Stimulated activated CD4-positive, alpha-beta T cell treated with anti-CD3 and anti-CD28 coated beads, Interleukin-4, amount 100 ng/mL, for 24 hours (primary cell): ENCODE measurements at regions not wholly inside any gene's neighbourhood (a gene's known extent, or its start where the extent isn't known, plus 50 kb on each side); places are given as distances from the start of the nearest gene placed in this dataset.
"Not testable (repeated sequence)": the region's sequence is repeated elsewhere in the genome, so short reads cannot be mapped to it uniquely, and the experiment has no call there.

Experiments used
- DNase-seq: peaks from one replicate; pipeline ENCODE4 v3.0.0-alpha.2; 2020

GRCh38 chr12:87520968-87521367 is 508.2 kb downstream of the C12orf50 start:
- no peak for DNase-seq

GRCh38 chr12:87518481-87518880 is 510.7 kb downstream of the C12orf50 start:
- DNase-seq, result no peak

DNA sequence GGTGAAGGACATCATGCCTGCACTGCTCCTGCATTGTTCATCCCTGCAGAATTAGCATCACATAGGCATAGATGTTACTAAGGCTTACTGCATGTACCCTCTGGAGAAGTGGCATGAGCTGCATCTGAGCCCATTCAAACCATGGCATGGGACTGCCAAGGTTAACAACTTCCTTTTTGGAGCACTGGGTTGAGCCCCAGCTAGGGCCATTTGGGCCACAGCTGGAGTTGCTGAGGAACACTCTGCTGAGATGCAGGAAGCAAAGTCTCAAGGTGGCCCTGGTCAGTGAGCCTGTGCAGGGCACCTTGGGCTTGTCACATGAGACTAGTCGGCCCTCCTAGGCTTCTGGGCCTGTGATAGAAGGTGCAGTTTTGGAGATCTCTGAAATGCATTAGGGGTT is 511.2 kb downstream of the C12orf50 start:
- DNase-seq, result no peak

- no peak for DNase-seq
Observed at GRCh38 chr12:87513536-87514280, 515.5 kb downstream of the C12orf50 start.

DNA sequence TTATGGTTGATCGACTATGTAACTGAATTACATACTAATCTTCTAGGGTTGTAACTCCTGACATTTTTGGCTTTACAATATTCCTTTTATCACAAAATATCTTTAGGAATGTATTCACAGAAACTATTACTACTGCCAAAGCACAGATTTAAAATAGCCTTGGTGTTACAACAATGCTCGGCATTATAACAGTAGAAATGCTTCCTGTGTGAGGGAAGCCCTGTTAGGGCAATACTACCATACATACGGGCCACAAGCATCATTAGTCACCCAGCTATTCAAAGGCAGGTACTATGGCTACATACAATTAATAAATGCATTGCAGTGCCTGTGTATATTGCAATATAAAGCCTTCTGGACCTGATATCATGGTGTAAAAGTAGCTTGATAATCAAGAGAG is 517.8 kb downstream of the C12orf50 start:
- DNase-seq, result no peak

DNA sequence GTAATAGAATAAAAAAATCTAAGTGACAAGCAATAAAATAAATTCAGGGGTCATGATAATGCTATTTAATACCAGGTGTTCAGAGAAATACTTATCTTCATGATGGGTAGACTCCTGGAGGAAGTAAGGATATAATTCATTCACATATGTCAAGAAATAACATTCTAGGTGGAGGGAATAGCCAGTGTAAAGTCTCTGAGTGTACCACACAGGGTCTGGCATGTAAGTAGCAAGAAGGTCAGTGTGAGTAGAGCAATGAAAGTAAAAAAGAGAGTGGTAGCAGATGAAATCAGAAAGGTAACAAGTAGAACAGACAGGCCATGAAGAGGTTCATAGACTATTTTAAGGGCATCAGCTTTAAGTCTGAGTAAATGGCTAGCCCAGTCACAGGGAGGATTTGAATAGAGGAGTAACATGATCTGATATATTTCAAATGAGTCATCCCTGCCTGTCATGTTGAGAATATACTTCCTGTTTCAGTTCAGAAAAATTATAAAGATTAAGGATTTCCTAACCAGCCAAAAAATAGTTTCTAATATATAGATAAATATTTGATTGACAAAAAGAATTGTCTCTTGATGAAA is 519.9 kb downstream of the C12orf50 start:
- DNase-seq, result no peak

- no peak for DNase-seq
Observed at GRCh38 chr12:87491598-87491997, 537.6 kb downstream of the C12orf50 start.

DNA sequence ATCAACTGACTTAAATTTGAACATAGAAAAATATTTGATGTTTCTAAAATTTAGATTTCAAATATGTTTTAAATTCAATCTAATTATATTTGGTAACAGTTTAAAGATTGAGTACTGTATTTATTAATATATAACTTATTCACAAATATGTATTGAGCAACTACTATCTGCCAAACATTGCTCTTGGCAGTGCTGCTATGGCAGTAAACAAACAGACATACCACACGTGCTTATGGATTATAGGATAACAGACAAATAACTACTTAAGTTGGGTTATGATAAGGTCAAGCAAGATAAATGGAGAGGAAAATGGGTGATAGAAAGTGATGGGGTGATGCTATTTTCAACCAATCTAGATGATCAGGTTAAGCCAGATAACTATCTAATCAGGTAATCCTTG is 538.1 kb downstream of the C12orf50 start:
- no peak for DNase-seq

- DNase-seq, result no peak
Observed at GRCh38 chr12:87469295-87469694, 559.9 kb downstream of the C12orf50 start.

DNA sequence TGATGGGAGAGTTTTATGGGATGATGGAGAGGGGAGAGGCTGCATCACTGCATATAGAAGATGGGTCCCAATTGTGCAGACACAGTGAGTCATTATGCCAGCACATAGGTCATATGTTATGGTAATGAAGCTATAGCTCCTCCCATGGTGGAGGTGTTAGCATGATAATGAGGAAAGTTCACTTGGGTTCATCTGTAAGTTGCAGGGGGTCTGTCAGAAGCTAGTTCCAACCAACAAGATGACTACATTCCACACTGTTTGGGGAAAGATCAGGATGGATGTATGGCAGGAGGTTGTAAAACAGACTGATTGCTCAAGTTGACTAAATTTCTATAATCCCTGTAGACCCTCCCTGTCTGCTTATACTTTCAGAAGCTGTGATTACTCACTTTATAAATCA is 561.3 kb downstream of the C12orf50 start:
- DNase-seq, result no peak

- no peak for DNase-seq
Observed at GRCh38 chr12:87464565-87464964, 564.6 kb downstream of the C12orf50 start.

DNA sequence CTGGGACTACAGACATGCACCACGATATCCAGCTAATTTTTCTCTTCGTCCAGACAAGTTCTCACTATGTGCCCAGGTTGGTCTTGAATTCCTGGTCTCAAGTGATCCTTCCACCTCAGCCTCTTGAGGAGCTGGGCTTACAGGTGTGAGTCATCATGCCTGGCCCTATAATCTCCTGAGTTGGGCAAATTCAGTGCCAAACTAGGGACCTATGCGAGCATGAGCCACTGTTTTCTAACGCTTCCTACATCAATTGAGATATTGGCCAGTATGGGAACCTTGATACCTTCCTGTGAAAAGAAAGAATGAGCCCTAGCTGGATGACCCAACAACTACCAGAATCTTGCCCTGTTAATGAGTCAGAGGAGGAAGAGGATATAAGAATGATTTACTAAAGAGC is 585.2 kb downstream of the C12orf50 start:
- DNase-seq, result no peak

DNA sequence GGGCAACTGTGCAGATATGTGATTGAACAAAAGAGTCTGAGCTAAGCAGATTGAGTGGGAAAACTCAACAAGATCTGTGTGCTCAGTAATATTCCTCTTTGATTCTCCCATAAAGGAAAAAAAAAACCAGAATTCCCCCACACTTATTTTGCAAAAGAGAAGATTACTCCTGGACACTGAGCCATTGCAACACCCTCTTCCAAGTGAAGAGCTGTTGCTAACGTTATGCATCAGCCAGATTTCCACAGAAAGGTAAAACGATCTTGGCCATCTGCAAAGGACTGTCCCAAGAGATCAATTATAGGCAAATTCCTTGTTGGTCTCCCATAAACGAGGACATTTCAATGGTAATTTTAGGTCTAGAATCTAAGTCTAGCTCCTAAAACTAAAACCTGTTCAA is 587.7 kb downstream of the C12orf50 start:
- no peak for DNase-seq

GRCh38 chr12:87439990-87440827 is 589.0 kb downstream of the C12orf50 start:
- no peak for DNase-seq

DNA sequence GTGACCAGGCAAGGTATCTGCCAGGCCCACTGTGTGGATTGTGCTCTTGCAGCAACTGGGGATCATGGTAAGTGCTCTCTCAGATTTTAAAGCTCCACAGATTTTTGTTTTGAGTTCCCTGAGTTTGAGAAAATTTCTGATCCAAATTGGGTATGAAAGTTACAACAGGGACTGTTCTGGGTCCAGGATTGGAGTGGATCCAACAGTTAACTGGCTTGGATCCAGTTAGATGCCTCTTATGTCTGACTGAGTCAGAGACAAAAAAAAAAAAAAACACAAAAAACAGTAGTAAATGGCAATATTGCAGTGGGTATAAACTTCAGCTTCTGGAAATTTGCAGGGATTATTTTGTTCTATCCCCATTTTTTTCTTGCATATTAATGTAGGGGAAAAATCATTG is 598.8 kb downstream of the C12orf50 start:
- no peak for DNase-seq

- no peak for DNase-seq
Observed at GRCh38 chr12:87428701-87429277, 600.4 kb downstream of the C12orf50 start.

DNA sequence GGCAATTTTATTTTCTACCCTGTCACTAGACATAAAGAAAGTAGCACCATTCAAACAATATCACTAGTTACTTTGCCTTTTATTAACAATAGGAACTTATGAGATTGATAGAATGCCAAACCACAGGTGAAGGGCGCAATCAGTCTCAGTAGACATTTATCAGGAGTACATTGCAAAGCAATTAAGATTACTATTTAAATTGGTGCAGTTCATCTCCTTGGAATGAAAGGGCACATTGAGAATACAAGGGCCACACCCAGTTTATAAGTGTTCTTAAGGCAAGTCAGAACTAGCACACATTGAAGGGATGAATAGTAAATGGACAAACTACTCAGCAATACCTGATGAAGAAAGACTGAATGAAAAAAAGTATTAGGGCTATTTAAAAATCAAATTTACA is 601.4 kb downstream of the C12orf50 start:
- no peak for DNase-seq

GRCh38 chr12:87425942-87426554 is 603.2 kb downstream of the C12orf50 start:
- no peak for DNase-seq

GRCh38 chr12:87421233-87421632 is 608.0 kb downstream of the C12orf50 start:
- not testable (repeated sequence) for DNase-seq

- DNase-seq, result no peak
Observed at GRCh38 chr12:87413784-87414183, 615.4 kb downstream of the C12orf50 start.

DNA sequence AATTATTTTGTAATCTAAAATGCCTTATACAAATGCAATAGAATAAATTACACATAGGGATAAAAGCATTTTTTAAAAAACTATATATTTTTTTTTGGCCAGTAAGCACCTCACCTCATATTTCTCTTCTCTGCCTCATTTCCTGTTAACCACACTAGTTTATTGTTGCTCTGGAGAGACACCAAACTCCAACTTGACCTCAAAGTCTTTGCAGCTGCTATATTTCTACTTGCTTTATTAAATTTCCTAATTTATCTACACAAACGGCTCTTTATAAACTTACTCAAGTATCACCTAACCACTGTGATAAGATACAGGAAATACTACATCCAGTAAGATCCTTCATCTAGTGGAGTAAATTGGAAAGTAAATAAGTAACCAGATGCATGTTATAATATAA is 622.3 kb downstream of the C12orf50 start:
- DNase-seq, result no peak

GRCh38 chr12:87405918-87406317 is 623.3 kb downstream of the C12orf50 start:
- no peak for DNase-seq

- not testable (repeated sequence) for DNase-seq
Observed at GRCh38 chr12:87394168-87394567, 635.0 kb downstream of the C12orf50 start.
